GM12801 (cell line): ENCODE measurements at regions not wholly inside any gene's neighbourhood (a gene's known extent, or its start where the extent isn't known, plus 50 kb on each side); places are given as distances from the start of the nearest gene placed in this dataset.

Experiments used
- TF ChIP-seq, protein P1 (sequence below): IDR thresholded peaks from one replicate; pipeline ENCODE4 v1.5.1; 2011; ENCODE audit warnings: control low read depth; ENCODE audit not compliant: insufficient read length; ENCODE audit errors: extremely low read depth

- TF ChIP-seq, protein P1, sequence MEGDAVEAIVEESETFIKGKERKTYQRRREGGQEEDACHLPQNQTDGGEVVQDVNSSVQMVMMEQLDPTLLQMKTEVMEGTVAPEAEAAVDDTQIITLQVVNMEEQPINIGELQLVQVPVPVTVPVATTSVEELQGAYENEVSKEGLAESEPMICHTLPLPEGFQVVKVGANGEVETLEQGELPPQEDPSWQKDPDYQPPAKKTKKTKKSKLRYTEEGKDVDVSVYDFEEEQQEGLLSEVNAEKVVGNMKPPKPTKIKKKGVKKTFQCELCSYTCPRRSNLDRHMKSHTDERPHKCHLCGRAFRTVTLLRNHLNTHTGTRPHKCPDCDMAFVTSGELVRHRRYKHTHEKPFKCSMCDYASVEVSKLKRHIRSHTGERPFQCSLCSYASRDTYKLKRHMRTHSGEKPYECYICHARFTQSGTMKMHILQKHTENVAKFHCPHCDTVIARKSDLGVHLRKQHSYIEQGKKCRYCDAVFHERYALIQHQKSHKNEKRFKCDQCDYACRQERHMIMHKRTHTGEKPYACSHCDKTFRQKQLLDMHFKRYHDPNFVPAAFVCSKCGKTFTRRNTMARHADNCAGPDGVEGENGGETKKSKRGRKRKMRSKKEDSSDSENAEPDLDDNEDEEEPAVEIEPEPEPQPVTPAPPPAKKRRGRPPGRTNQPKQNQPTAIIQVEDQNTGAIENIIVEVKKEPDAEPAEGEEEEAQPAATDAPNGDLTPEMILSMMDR = no peak
These were observed 149.3 kb upstream of the ETV3 start for GRCh38 chr1:157287462-157287861.

DNA sequence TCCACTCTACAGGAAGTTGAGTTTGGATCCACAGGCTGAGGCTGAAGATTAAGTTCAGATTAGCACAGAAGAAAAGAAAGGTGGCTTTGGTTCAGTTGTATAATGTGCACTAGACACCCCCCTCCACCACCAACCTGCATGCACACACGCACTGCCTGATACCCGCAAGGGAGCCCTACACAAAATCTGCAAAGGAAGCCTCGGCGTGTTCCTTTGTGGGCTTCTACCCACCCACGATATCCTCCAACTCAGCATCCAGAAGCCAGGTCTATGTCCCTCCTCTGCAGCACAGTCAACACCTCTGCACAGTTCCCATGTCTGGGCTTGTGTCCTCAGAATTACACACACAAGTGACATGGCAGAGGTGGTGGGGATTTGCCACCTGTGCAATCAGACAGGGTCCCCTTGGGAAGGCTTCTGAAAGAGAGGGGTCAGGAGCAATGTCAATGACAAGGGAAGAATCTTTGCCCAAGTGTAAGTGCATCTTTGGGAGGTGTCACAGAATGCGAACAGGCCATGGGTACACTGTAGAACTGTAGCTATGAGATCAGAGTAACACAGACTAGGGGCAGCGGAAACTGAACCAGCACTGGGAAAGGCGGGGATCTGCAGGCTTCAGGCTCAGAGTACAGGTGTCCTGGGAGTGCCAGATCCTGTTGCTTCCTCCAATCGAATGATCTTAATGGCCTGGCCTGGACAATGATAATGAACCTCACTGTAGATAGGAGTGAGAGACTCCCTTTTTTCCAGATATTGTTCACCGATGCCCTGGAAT lies 148.6 kb upstream of the ETV3 start:
- TF ChIP-seq, protein P1 = no peak

DNA sequence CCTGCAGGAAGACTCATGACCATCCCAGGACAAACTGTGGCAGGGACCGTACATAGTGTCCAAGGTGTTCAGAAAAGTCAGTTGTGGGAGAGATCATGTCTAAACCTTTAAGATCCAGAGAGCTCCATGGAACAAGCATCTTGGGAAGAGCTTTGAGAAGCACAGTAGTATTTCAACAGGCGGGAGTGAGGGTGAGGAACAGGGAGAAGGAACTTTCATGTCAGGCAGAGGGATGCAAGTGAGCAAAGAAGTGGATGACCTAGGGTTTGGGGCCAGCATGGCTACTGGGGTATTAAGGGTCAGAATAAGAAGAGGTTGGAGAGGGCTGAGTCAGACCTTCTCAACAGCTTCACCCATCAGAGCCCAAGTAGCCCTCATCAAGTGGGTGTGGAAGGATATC lies 147.9 kb upstream of the ETV3 start:
- TF ChIP-seq, protein P1 = no peak

- TF ChIP-seq, protein P1 = no peak
These were observed 146.3 kb upstream of the ETV3 start for GRCh38 chr1:157284451-157284850.

GRCh38 chr1:157279802-157280140 lies 141.6 kb upstream of the ETV3 start:
- TF ChIP-seq, protein P1 = no peak

- TF ChIP-seq, protein P1 = no peak
These were observed 141.1 kb upstream of the ETV3 start for GRCh38 chr1:157279138-157279801.

DNA sequence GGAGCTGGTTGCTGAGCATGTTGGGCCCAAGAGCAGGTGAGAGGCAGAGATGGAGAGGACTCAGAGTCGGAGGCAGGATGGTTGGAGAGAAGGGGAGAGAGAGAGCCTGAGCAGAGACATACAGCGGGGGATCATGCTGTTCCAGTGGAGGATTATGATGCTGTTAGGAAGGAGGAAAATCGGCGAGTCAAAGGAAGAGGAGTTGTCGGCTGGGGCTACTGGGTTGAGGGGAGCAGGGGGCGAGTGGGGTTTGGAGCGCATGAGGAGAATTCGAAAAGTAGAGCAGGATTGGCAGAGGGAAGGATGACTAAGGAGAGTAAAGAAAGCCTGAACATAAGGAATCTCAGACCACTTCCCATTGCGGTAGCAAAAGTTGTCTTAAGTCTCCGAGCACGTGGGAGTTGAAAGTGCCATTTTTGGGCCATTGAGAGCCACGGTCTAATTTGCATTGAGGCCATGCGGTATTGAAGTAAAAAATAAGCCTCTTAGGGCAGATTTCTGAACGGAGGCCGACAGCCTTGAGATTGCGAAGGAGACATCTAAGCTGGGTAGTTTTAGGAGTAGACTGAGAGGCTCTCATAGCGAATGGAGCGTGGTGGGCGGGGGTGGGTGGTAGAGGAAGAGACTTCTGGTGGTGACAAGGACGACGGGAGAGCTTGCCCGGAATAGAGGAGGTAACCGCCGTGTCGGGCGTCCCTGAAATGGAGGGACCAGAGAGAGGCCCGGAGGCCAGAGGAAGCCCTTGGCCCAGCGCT lies 140.4 kb upstream of the ETV3 start:
- TF ChIP-seq, protein P1 = no peak
